SKM-1 (cell line): ENCODE measurements at regions not wholly inside any gene's neighbourhood (a gene's known extent, or its start where the extent isn't known, plus 50 kb on each side); places are given as distances from the start of the nearest gene placed in this dataset.

Source experiments
- DNase-seq: peaks from one replicate; lab custom pipeline; 2025; ENCODE audit not compliant: unreplicated experiment; lab: John Stamatoyannopoulos, UW

DNA sequence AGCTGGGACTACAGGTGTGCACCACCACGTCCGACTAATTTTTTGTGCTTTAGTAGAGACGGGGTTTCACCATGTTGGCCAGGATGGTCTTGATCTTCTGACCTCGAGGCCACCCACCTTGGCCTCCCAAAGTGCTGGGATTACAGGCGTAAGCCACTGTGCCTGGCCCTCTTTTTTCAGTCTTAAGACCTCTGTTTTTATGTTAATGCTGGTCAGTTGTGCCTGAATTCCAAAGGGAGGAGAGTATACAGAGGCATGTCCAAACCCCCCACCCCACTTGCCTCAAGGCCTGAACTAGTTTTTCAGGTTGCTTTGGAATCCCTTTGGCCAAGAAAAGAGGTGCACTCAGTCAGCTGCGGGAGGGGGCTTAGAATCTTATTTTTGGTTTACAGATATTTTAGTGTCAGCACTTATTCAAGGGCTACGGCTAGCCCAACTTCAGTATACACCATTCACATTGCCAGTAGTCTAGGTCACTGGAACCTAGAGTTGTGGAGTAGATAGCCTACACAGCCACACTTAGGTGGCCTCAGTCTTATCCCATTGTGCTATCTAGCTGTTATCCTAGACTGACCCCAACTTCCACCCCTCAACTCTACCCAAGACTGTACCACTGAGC is 128.0 kb upstream of the TPM1 start:
- DNase-seq: no peak

DNA sequence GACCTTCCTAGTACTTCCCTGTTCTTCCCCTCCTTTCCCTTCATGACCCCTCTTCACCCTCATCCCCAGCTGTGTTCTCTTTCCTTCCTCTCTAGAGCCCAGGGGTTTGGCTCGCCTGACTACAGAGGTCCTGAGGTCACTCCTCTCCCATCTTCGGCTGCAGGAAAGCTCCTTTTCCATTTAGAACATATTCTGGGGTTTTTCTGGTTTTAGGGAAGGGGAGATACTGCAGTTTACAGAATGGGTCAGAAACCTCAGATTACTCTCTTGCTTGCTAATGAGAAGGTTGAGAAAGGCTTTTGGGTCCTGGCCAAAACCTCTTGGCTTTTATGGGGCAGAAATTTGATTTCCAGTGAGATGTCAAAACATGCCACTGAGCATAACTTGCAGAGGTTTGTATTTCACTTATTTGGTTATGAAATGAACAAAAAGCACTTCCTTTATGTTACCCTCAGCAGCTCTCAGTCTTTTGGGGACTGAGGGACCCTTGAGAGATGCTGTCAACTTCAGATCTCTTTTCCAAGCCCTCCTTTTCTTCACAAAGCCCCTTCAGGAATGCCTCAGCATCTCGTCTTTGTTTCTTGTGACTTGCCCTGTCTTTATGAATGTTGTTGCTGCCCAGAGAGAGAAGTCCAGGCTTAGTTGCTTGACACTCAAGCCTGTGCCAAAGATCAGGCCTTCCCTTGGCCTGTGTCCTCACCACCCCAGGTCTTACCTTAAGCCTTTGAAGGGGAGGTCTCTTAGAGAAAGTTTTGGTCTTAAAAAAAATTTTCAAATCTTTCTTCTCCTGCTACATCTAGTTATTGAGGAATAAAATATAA is 121.7 kb upstream of the TPM1 start:
- DNase-seq: no peak

DNA sequence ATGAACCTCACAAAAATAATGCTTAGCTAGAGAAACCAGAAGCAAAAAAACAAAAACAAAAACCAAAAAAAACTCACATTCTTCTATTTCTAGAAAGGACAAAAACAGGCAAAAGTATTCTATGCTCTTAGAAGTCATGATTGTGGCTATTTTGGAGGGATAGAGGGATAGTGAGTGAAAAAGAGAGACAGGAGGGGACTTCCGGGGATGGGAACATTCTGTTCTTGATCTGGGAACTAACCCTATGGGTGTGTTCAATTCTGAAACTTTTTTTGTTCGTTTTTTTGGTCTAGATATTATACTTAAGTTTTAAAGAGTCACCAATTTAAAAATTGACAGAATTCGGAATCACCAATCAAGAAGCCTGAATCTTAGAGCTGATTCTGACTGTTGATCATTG is 120.0 kb upstream of the TPM1 start:
- no peak for DNase-seq

DNA sequence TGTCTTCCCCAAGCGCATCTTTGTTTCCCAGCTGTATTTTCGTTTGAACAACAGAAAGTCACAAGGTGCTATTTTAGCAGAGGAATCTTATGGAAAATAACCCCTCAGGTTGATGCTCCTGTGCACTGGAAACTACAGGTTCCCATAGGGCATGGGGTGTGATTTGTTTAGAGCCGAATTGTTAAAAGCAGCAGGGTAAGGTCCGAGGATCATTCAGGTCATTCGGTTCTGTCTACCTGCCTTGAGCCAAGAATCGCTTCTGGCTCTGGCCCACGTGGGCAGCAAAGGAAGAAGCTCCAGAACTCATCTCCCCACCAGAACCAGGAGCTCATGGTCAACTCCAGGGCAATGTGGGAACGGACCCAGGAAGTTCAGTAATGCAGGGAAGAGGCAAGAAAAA is 116.7 kb upstream of the TPM1 start:
- no peak for DNase-seq

DNA sequence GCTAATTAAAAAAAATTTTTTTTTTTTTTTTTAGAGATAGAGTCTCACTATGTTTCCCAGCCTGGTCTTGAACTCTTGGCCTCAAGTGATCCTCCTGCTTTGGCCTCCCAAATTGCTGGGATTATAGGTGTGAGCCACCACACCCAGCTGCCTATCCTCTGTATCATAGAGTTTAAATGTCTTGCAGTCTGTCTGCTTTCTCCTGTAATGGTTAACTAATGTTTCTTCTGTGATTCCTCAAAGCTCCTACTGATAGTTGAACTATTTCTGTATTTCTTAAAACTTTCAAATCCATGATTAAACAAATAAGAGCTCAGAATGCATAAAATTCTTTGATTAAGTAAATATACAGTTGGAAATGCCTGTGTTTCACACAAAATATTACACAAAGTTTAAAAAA is 115.4 kb upstream of the TPM1 start:
- DNase-seq: no peak

DNA sequence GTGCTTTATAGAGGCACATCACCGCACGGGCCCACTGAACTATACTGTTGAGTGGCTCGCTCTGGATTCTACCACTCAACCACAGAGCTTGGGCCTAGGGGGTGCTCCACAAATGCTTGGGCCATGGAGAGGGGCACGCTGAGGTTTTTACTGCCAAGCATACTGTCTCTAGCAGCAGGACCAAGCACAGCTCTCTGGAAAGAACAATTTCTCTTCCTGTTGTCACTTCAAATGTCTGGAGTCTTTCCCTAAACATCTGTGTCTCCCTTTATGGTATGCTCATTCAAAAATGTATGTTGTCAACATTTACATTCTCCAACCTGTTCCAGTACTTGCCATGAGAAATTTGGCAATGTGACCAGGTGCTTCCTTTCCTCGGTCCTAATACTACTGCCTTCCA is 114.7 kb upstream of the TPM1 start:
- no peak for DNase-seq

DNA sequence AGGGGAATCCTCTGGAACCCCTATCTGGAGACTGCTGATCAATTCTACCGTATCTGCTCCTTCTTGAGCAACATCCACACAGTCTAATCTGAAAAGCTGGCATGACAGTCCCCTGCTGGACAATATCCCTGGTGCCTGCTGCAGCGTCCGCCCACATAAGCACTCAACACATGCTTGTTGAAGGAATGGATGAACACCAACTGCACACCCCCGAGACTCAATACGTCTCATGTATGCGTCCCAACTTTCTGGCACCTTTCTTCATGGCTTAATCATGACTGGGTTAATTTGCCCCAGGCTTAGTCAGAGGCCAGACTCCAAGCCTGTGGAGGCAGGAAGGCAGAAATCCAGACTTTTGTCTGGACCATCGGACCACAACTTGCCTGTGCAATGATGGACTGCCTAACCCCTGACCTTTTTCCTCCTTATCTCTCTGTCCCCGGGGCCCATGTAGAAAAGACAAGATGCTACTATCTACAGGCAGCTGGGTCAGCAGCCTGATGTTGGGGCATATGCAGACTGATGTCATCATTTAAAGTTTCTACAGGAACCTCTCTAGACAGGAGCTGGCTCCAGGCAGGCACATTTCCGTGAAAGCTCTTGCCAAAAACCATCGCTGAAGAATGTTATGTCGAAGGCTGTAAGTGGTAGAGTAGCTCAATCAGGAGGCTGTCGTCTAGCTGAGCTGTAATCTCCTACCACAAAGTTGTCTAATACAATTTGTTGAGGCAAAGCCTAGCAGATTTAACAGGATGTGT is 114.1 kb upstream of the TPM1 start:
- no peak for DNase-seq

DNA sequence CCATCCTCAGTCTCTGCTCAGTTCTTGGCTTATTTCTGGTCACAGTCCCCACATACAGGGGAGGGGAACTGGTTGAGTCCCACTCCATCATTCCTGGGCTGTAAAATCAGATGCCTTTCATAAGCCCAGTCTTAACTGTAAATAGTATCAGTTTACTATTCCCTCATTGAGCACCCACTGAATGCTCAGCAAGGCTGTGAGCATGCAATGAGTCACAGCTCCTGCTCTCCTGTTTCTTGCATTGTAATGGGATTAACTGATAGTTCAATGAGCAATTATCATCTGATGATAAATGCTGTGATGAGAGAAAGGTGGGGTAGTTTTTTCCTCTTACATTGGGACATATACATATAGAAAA is 113.6 kb upstream of the TPM1 start:
- no peak for DNase-seq

DNA sequence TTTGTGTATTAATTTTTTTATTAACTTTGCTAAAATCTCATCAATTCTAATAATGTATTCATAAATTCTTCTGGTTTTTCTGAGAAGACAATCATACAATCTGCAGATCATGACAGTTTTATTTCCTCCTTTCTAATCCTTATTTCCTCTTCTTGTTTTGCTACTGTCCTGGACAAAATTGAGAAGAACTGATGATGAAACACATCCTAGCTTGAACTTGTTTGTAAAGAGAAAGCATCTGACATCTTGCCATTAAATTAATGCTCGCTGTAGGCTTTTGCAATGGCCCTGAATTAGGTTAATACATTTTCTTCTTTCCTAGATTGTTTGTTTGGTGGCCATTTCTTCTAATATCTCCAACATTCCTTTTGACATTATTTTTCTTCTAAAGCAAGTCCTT is 110.9 kb upstream of the TPM1 start:
- peak; percentile 30 for DNase-seq

DNA sequence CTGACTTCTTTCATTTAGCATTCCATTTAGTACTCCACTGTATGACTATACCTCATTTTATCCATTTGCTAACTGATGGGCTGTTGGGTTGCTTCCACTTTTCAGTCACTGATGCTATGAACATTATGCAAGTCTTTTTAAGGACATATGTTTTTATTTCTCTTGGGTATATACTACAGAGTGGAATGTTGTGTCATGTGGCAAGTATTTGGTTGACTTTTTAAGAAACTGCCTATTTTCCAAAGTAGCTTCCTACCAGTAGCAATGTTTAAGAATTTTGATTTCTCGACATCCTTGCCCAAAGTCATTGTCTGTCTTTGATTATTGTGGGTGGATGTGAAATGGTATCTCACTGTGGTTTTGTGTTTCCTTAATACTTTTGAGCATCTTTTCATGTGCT is 110.1 kb upstream of the TPM1 start:
- DNase-seq: no peak

DNA sequence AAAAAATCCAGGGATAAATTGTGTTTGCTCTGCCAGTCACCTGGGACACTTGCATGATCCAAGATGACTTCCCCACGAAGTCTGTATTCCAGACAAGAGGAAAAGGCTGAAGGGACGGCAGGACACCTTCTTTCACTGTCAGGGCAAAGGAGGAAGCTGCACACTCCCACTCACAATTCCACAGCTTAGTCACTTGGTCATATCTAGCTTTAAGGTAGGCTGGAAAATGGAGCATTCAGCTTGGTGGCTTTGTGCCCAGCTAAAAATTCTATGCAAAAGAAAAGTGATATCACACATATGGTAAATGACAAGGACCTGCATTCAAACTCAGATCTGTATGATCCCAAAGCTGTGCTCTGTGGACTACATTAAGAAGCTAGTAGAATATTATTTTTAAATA is 109.2 kb upstream of the TPM1 start:
- DNase-seq: no peak

DNA sequence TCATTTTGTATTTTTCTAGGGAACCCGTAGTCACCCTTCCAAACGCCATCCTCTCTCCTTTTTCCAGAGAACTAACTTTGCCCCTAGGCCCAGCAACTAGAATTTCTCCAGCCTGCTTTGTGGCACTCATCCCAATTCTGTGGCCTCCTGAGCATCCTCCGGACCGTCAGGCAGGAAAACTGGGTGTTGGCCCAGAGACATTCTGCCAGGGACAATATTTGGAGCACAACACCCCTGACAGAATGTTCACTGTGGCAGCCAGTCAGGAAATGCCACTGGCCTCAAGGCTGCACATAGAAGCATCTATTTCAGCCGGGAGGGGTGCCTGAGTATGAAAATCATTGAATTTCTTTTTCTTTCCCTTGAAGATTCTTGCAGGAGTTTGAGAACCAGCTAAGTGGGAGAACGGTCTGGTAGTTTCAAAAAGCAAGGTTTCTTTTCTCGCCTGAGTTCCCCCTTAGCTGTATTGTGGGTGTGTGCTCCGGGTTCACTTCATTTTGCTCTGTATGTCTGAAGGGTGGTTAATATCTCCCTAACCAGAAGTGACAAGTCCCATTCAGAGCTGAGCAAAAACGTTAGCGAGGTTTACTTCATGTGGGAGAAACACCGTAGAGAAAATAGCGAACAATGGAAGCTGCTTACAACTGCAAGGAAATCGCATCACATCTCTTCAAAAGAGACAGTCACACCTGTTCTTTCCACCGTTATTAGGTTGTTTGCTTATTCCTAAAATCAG is 108.1 kb upstream of the TPM1 start:
- no peak for DNase-seq

DNA sequence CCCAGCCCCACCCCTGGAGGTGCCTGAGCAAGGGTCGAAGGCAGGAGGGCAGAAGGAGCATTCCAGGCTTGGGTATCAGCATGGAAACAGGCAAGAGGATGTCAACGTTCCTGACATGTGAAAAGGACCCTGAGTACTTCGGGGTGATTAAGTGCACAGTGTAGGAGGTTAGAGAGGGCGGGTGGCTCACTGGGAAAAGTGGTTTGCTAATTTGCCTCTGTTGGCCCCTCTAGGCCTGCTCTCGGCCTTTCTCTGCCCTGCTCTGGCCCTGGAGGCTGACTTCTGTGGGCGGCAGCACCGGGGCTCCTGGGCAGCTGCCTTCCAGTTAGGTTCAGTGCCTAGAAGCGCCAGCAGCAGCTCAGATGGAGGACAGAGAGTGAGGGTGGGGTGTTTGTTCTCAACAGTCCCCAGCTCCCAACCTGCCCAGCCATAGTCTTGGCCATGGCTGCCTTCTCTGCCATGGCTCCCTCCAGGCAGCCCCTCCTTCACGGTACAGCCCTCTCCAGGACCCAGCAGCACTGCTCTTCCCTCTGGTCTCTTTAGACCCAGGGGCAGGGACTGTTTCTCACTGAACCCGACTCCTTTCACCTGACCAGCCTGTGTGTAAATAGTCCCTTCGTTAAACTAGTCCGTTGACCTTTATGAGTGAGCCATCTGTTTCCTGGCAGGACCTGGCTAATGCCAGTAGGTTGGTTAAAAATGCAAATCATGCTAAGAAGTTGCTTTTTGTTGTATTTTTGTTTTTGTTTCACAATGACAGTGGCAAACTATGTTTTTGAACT is 107.1 kb upstream of the TPM1 start:
- DNase-seq: no peak

DNA sequence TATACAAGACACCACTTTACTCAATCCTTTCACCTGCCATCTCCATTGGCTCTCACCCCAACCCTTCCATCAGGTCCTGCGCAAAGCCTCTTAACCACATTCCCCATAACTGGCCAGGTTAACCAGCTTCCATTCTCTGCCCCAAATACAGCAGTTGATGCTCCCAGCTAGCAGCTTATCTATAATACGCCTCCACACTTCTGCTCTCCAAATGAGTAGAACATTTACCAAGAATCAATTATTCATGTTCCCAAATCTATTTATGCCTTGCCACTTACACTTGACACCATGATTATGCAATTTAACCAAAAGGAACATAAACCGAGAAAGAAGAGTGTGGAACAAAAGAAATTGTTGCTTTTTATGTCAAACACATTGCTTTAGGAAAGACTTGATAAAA is 103.7 kb upstream of the TPM1 start:
- no peak for DNase-seq

DNA sequence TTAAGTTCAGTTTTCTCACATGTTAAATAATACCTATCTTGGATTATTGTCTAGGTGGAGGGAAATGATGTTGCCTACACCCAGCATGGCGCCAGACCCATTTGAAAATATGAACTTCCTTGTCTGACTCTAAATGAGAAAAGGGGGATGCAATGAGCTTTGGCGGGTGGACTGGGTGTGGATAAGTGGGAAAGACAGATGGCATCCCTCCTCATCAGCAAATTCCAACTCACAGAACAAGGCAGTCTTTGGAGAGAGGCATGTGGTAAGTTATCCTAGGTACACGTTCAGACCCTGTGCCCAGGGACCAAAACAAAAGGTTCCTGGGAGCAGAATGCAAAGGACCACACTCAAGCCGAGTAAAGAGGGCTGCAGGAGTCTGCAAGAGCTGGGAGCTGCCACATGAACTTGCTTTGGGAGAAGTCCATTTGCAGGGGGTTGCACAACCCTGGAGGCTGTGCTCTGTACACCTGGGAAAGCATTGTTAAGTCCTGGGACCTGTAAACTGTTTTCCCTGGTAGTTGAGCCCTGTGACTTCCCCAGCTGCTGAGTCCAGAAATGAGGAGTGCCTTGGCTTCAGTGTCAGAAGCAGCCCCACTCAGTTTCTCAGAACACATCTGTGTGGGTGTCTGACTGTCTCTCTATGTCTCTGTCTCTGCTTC is 102.3 kb upstream of the TPM1 start:
- no peak for DNase-seq

DNA sequence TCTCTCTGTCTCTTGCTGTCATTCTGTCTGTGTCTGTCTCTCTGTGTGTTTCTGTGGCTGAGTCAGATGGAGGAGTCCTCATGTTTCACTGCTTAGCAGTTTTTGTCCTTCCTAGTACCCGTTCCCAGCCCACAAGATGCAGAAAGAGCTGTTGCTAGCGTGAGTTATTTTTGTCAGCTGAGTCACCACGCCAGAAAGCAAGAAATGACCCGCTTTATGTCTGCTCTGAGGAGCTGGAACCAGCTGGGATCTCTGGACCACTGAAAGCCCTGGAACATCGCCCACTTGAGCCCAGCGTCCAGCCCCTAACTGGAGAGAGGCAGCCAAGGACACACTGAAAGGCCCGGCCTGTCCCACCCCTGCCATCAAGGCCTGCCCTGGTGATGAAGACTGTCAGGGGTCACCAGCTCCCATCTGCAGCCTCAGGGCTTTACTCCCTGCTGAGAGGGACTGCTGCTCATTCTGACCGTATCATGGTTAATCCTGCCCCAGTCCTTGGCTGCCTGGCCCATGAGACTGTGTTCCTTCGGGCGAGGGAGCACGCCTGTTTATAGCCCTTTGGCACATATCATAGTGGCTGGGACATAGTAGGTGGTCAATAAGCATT is 101.7 kb upstream of the TPM1 start:
- DNase-seq: no peak

DNA sequence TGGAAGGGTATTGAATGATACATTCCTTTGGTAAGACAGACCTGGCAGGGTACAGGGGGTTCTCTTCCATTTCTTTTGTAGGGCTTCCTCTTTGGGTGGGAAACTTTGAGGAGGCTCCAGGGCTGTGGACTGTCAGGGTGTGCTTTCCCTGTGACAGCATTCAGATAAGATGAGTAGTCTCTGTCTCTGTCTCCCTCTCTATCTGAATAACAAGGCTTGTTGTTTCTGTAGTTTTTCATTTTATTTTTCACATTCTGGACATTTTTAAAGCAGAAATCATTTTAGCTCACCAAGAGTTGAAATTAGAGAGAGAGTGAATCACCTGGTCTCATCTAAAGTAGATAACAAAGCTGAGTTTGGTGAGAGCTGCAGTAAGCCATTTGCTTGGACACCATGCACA is 100.8 kb upstream of the TPM1 start:
- no peak for DNase-seq

DNA sequence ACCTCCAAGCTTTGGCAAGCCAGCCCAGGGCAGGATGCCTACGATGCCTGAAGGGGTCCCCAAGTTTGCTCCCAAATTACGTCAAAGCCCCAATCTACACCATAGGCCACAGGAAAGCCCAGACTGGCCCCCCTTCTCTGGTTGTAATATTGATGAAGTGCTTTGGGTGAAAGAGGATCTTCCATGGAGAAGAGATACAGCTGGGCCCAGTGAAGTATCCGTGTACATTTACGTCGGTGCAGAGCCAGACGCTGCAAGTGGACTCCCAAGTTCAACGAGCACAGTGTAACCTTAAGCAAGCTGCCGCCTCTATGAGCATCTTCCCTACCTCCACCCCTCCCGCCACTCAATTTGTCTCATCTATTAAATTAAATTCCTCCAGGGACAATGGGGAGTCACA is 100.1 kb upstream of the TPM1 start:
- DNase-seq: no peak

DNA sequence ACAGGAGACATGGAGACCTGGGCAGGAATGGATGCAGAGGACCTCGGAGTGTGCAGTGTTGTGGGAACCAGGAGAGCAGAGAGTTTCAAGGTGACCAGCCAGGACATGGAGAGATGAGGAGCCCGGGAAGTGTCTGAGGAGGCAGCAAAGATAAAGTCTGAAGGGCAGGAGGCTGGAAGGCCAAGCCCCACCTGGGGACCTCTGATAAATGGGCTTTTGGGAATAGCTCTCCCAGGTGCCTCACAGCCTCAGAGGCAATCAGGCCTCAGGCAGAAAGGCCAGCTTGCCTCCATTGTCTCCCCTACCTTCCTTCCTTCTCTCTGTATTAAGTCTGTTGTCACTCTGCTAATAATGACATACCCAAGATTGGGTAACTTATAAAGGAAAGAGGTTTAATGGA is 97.5 kb upstream of the TPM1 start:
- DNase-seq: no peak

DNA sequence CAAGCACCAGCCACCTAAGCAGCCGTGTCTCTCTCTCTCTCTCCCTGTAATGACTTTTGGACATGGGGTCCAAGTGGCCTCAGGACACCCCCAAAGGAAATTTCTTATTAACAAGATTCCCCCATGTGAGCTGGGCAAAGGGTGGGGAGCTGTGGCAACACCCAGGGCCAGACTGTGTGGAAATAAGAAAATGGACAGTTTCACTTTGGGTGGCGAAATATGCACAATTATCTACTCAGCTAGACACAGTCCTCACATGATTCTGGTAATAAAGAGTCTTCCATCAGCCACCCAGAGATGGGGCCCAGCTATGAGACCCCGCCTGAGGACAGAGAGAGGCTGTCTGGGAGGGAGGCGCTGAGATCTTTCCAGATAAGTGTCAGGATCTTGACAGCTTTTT is 96.8 kb upstream of the TPM1 start:
- no peak for DNase-seq
